ENCODE measurements at regions not wholly inside any gene's neighbourhood (a gene's known extent, or its start where the extent isn't known, plus 50 kb on each side); places are given as distances from the start of the nearest gene placed in this dataset.

GRCh38 chr1:195511501-195511900, 1096.7 kb downstream of the KCNT2 start:
- TF ChIP-seq EZH2phosphoT487 (IDR thresholded peaks at IDR 0.05; ENCODE audit: borderline replicate concordance, low read length) (no peak), CTCF (IDR thresholded peaks at IDR 0.05; ENCODE audit: low read depth, low read length, poor library complexity, severe bottlenecking) (no peak)

GRCh38 chr1:195501118-195501517, 1107.1 kb downstream of the KCNT2 start:
- H3K36me3 ChIP-seq (ENCODE audit: control insufficient read depth, low read length): no peaks in the 10 kb centered on the region
- no peaks in the 10 kb centered on the region for H3F3A ChIP-seq (ENCODE audit: control insufficient read depth, insufficient read depth)
- no peaks in the 10 kb centered on the region for H3K4me1 ChIP-seq (ENCODE audit: control insufficient read depth, low read length)
- TF ChIP-seq EZH2phosphoT487 (IDR thresholded peaks at IDR 0.05; ENCODE audit: borderline replicate concordance, low read length) (no peak), CTCF (IDR thresholded peaks at IDR 0.05; ENCODE audit: low read depth, low read length, poor library complexity, severe bottlenecking) (no peak)
- H3K9me2 ChIP-seq (replicated peaks; ENCODE audit: control insufficient read depth, low read length): no peaks in the 10 kb centered on the region
- H3K27me3 ChIP-seq (ENCODE audit: control insufficient read depth, low read length): no peaks in the 10 kb centered on the region
- no peak overlapping the region for H3K27ac ChIP-seq (ENCODE audit: low read depth, low read length)
- H3K4me2 ChIP-seq (ENCODE audit: low read length): no peak overlapping the region
- H3K9me3 ChIP-seq (ENCODE audit: control insufficient read depth, insufficient read depth, low read length): 0 out of 2 replicates have a peak, but pooled peaks cover 4% of the 10 kb centered on the region
- H3K4me3 ChIP-seq (ENCODE audit: low read length): no peak overlapping the region
- no peaks in the 10 kb centered on the region for H3K79me2 ChIP-seq (ENCODE audit: control insufficient read depth, low read length)
- no peaks in the 10 kb centered on the region for H4K20me1 ChIP-seq (ENCODE audit: control insufficient read depth, insufficient read depth, low read depth, low read length)

More at GRCh38 chr1:195511501-195511900, 1096.7 kb downstream of the KCNT2 start:
- Histone ChIP-seq H3K27ac (ENCODE audit: low read depth, low read length) (no peak overlapping the region), H3K4me2 (ENCODE audit: low read length) (no peak overlapping the region), H3K79me2 (ENCODE audit: control insufficient read depth, low read length) (no peaks in the 10 kb centered on the region), H4K20me1 (ENCODE audit: control insufficient read depth, insufficient read depth, low read depth, low read length) (no peaks in the 10 kb centered on the region), H3F3A (ENCODE audit: control insufficient read depth, insufficient read depth) (no peaks in the 10 kb centered on the region), H3K9me3 (ENCODE audit: control insufficient read depth, insufficient read depth, low read length) (no peaks in the 10 kb centered on the region), H3K4me3 (ENCODE audit: low read length) (no peak overlapping the region), H3K27me3 (ENCODE audit: control insufficient read depth, low read length) (no peaks in the 10 kb centered on the region), H3K9me2 (replicated peaks; ENCODE audit: control insufficient read depth, low read length) (no peaks in the 10 kb centered on the region), H3K4me1 (ENCODE audit: control insufficient read depth, low read length) (no peaks in the 10 kb centered on the region), H3K36me3 (ENCODE audit: control insufficient read depth, low read length) (no peaks in the 10 kb centered on the region)

GRCh38 chr1:195495720-195496635, 1112.3 kb downstream of the KCNT2 start:
- Histone ChIP-seq H3K27me3 (ENCODE audit: control insufficient read depth, low read length) (no peaks in the 10 kb centered on the region), H3K36me3 (ENCODE audit: control insufficient read depth, low read length) (no peaks in the 10 kb centered on the region), H3F3A (ENCODE audit: control insufficient read depth, insufficient read depth) (no peaks in the 10 kb centered on the region), H3K27ac (ENCODE audit: low read depth, low read length) (no peak overlapping the region), H3K4me3 (ENCODE audit: low read length) (no peak overlapping the region), H4K20me1 (ENCODE audit: control insufficient read depth, insufficient read depth, low read depth, low read length) (no peaks in the 10 kb centered on the region), H3K9me2 (replicated peaks; ENCODE audit: control insufficient read depth, low read length) (no peaks in the 10 kb centered on the region), H3K4me1 (ENCODE audit: control insufficient read depth, low read length) (no peaks in the 10 kb centered on the region), H3K4me2 (ENCODE audit: low read length) (no peak overlapping the region), H3K9me3 (ENCODE audit: control insufficient read depth, insufficient read depth, low read length) (0 out of 2 replicates have a peak, but pooled peaks cover 4% of the 10 kb centered on the region), H3K79me2 (ENCODE audit: control insufficient read depth, low read length) (no peaks in the 10 kb centered on the region)
- no peak for TF ChIP-seq CTCF (IDR thresholded peaks at IDR 0.05; ENCODE audit: low read depth, low read length, poor library complexity, severe bottlenecking)
- no peak for TF ChIP-seq EZH2phosphoT487 (IDR thresholded peaks at IDR 0.05; ENCODE audit: borderline replicate concordance, low read length)
